GM12875 (cell line): ENCODE measurements at regions not wholly inside any gene's neighbourhood (a gene's known extent, or its start where the extent isn't known, plus 50 kb on each side); places are given as distances from the start of the nearest gene placed in this dataset.

ENCODE experiments used
- H3K4me3 ChIP-seq: one replicate; pipeline ENCODE4 v1.5.1; 2011; ENCODE audit warnings: low read depth, low read length, control low read depth
- TF ChIP-seq, protein P1 (sequence below): IDR thresholded peaks from 2 replicates; pipeline ENCODE4 v1.5.1; 2011; ENCODE audit warnings: low read depth, mild to moderate bottlenecking, control low read depth, inconsistent platforms, low read length, moderate library complexity, borderline replicate concordance; ENCODE audit not compliant: insufficient read depth

DNA sequence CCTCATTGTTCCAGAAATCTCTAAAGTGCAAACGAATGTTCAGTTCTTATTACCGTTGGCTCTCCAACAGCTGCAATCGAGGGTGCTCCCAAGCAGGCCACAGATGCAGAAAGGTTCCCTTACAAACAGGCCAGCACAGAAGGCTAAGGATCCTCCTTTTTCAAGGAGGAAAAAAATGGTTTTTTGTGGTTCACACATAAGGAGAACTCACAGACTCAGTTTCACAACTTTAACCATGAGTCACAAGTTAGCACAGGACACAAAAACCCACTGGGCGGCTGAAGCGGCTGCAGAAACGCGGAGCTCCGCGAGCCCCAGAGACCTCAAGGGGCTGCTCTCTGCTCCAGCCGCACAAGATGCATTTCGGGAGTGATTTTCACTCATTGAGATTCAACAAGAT lies 98.2 kb upstream of the PRR5 start:
- TF ChIP-seq, protein P1, sequence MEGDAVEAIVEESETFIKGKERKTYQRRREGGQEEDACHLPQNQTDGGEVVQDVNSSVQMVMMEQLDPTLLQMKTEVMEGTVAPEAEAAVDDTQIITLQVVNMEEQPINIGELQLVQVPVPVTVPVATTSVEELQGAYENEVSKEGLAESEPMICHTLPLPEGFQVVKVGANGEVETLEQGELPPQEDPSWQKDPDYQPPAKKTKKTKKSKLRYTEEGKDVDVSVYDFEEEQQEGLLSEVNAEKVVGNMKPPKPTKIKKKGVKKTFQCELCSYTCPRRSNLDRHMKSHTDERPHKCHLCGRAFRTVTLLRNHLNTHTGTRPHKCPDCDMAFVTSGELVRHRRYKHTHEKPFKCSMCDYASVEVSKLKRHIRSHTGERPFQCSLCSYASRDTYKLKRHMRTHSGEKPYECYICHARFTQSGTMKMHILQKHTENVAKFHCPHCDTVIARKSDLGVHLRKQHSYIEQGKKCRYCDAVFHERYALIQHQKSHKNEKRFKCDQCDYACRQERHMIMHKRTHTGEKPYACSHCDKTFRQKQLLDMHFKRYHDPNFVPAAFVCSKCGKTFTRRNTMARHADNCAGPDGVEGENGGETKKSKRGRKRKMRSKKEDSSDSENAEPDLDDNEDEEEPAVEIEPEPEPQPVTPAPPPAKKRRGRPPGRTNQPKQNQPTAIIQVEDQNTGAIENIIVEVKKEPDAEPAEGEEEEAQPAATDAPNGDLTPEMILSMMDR: no peak
- H3K4me3 ChIP-seq: no peak overlapping the region

DNA sequence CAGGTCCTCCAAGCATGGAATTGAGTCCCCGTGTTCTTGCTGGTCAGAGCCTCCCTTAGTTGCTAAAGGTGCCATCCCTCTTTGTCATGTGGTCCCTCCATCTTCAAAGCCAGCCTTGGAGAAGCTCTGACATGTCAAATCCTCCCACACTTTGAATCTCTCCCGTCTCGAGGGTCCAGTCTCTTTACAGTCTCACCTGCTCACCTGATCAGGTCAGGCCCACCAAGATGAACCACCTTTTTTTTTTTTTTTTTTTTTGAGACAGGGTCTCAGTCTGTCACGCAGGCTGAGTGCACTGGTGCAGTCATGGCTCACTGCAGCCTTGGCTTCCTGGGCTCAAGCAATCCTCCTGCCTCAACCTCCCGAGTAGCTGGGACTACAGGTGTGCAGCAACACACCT lies 100.3 kb upstream of the PRR5 start:
- TF ChIP-seq, protein P1: no peak

DNA sequence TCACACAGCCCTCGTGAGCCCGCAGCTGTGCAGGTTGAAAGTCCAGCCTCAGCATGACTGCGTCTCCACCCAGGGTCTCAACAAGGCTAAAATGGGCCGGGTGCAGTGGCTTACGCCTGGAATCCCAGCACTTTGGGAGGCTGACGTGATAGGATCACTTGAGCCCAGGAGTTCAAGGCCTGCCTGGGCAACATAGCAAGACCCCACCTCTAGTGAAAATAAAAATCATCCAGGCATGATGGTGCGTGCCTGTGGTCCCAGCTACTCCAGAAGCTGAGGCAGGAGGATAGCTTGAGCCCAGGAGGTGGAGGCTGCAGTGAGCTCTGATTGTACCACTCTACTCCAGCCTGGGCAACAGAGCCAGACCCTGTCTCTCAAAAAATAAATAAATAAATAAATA lies 100.8 kb upstream of the PRR5 start:
- H3K4me3 ChIP-seq: no peak overlapping the region
- TF ChIP-seq, protein P1: no peak

More for the DNA sequence above, 100.3 kb upstream of the PRR5 start:
- H3K4me3 ChIP-seq: no peak overlapping the region

DNA sequence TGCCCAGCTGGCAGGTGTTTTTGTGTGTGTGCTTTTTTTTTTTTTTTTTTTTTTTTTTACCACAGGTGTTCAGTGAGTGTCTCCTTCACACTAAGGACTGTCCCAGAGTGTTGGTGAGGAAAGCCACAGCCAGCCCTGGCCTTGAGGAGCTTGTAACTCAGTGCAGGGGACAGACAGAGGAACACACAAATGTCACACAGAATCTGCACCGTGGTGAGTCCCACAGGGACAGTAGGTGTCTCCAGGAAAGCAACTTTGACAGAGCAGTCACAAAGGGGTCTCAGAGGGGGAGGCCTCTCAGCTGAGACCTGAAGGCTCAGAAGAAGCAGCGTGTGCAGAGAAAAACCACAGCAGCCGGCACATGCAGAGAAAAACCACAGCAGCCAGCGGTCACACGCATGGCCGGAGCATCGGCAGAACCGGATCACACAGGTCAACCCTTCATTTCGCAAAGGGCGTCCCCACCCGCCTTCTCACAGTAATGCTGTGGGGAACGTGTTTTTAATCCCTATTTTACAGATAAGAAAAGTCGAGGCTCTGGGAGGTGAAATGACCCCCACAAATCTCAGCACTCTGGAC lies 101.7 kb upstream of the PRR5 start:
- TF ChIP-seq, protein P1: no peak
- H3K4me3 ChIP-seq: no peak overlapping the region

DNA sequence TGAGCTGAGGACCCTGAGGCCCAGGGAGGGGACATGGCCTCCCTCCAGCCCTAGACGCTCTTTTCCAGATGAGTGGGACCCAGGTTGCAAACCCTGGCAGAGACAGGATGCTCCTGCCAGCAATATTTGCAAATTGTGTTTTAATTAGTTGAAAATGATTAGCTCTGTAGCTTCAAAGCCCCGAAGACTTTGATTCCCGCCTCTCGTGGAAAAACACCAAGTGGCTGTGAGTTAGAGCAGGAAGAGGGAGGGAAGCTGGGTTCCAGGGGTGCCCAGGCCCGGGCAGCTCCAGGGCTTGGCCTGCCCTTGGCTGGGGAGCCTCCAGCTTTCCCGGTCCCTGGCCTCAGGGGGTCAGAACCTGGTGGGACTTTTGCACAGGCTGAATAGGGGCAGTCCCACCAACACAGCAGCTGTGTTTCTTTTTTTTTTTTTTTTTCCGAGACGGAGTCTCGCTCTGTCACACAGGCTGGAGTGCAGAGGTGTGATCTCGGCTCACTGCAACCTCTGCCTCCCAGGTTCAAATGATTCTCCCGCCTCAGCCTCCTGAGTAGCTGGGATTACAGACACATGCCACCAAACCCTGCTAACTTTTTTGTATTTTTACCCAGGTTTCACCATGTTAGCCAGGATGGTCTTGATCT lies 101.6 kb upstream of the RTL6 start:
- no peak overlapping the region for H3K4me3 ChIP-seq
- TF ChIP-seq, protein P1: no peak

DNA sequence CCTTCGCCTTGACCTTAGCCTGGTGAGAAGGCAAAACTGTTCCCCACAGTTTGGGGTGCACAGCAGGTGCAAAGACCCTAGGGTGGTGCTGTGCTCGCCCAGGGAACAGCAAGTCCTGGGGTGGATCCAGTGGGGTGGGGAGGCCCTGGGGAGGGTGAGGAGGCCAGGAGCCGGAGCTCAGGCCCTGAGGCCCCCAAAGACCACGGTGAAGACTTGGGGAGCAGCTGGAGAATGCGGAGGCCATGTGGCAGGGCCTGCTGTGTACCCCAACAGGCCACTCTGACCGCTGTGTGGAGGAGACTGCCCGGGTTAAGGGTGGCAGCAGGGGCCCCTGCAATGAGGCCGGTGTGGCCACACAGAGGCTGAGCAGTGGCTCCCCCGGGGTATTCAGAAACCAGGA lies 101.1 kb upstream of the RTL6 start:
- no peak overlapping the region for H3K4me3 ChIP-seq
- TF ChIP-seq, protein P1: no peak

DNA sequence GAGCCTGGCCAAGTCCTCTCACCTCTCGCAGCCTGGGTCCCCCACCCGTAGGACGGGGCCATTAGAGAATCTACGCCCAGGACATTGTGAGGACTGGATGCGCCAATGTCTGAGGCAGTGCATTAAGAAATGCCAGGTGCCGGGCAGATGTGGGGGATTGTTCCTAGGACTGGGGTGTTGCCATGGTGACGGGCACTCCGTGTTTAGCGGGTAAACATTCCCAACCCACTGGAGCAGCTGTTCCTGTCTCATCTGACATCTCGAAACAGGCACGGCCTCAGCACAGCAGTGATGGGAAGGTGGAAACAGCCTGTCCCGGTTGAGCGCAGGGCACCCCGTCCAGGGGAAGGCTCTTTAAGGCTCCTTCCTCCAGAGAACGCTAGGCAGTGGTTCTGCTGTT lies 99.6 kb upstream of the RTL6 start:
- TF ChIP-seq, protein P1: no peak
- H3K4me3 ChIP-seq: no peak overlapping the region
